Jurkat, Clone E6-1 (cell line): ENCODE measurements at regions not wholly inside any gene's neighbourhood (a gene's known extent, or its start where the extent isn't known, plus 50 kb on each side); places are given as distances from the start of the nearest gene placed in this dataset.

Experiments used
- DNase-seq: peaks from one replicate; pipeline ENCODE4 v3.0.0-alpha.2; 2011; ENCODE audit warnings: low read depth, low spot score
- H3K4me3 ChIP-seq: 2 replicates; pipeline ENCODE4 v1.5.1; 2011; ENCODE audit warnings: mild to moderate bottlenecking, low read length, control low read depth, moderate library complexity

GRCh38 chr1:29879217-29879616, 642.9 kb downstream of the PTPRU start:
- DNase-seq, result no peak
- H3K4me3 ChIP-seq, result no peak overlapping the region

GRCh38 chr1:29878501-29878900, 642.2 kb downstream of the PTPRU start:
- no peak for DNase-seq
- no peak overlapping the region for H3K4me3 ChIP-seq

GRCh38 chr1:29876902-29877301, 640.6 kb downstream of the PTPRU start:
- no peak for DNase-seq

GRCh38 chr1:29876441-29876840, 640.1 kb downstream of the PTPRU start:
- no peak for DNase-seq

More at GRCh38 chr1:29876902-29877301, 640.6 kb downstream of the PTPRU start:
- no peak overlapping the region for H3K4me3 ChIP-seq

DNA sequence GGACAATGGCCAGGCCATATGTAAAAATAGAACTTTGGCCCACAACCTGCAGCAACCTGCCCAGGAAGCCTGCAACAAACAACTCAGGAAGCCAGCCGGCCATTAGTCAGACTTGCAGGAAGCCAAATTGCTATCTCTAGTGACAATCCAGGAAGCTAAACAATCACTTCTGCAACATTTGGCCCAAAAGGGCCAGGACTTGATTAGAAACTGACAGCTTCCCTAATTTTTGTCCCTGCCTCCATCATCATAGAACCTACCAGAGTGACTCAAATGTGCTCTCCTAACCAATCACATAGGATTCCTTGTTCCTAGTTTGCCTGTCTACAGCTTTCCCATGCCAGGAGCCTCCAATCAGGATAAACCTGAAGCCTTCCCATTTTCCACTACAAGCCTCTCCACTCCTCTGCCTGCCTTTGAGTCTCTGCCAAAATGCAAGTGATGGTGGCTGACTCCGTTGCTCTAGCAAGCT, 639.3 kb downstream of the PTPRU start:
- no peak overlapping the region for H3K4me3 ChIP-seq
- DNase-seq, result no peak

More at GRCh38 chr1:29876441-29876840, 640.1 kb downstream of the PTPRU start:
- no peak overlapping the region for H3K4me3 ChIP-seq

GRCh38 chr1:29870621-29871020, 634.3 kb downstream of the PTPRU start:
- no peak for DNase-seq
- H3K4me3 ChIP-seq, result no peak overlapping the region

DNA sequence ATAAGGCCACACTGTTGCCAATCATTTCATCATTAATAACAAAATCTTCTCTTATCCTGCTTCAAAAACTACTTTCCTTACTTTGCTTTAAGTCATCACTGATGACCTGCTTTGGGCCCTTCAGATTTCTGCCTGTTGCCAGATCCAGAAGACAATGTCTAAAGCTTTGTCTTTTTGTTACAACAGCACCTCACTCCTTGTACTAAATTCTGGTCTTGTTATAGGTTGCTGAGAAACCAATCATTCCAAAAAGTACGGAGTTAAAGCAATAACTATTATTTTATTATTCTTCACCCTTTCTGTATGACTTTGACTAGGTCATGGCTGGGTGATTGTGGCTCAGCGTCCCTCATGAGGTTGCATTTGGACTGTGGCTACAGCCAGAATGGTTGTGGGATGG, 633.5 kb downstream of the PTPRU start:
- H3K4me3 ChIP-seq, result no peak overlapping the region
- no peak for DNase-seq

DNA sequence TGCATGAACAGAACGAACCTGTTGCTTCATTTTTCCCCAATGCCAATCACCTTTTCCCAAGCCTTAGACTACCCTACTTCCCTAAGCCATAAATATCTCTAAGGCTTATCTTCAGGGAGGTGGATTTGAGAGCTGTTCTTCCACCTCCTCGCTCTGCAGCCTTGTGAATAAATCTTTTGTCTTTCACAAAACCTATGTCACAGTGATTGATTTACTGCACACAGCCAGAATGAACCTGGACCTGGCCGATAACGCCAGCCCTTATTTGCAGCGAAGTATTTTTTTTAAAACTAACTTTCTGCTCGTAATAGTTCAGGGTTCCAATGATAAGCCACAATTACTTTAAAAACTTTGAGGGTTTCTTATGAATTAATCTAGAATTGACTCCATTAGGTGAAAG, 632.6 kb downstream of the PTPRU start:
- no peak overlapping the region for H3K4me3 ChIP-seq
- no peak for DNase-seq

GRCh38 chr1:29868096-29868495, 631.8 kb downstream of the PTPRU start:
- no peak overlapping the region for H3K4me3 ChIP-seq
- no peak for DNase-seq

DNA sequence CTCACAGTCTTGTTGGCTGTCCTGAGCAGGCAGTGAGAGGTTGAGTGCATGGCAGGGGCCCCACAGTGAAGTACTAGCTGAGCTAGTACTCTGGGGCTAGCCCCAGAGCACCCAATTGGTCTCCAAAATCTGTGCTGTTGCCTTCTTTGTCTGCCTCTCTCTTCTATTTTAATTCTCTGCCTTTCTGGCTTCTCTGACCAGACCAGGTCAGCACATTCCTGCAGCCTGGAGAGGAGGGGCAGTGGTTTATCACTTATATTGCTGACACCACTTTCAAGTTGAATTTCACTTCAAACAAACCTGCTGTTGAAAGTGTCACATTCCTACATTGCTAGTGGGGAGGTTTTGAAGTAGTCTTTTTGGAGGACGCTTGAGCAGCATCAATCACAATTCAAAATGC, 628.7 kb downstream of the PTPRU start:
- DNase-seq, result no peak

DNA sequence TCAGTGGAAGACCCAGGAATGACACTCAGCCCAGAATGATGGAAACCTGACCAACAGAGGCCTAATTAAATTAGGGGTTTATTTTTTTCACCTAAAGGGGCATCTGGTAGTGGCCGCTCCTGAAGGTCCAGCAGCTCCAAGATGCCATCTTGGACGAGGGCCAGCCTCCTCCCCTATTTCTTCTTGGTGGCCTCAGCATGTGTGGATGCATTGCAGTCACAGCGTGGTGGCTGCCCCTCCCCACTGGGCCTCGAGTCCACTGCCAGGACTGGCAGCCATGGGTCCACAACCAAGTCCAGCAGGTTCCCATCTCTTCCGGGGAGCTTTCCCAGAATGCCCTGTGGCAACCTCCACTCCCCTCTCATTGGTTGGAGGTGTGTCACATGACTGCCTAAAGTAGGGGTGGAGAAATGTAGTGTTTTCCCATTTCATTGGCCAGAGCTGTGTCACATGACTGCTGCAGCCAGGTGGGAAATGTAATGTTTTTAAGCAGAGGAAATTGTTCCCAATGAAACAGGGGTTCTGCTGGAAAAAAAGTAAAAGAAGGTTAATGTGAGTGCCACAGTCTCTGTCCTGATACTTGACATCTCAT, 628.2 kb downstream of the PTPRU start:
- no peak overlapping the region for H3K4me3 ChIP-seq
- no peak for DNase-seq

More for the DNA sequence above, 628.7 kb downstream of the PTPRU start:
- no peak overlapping the region for H3K4me3 ChIP-seq

DNA sequence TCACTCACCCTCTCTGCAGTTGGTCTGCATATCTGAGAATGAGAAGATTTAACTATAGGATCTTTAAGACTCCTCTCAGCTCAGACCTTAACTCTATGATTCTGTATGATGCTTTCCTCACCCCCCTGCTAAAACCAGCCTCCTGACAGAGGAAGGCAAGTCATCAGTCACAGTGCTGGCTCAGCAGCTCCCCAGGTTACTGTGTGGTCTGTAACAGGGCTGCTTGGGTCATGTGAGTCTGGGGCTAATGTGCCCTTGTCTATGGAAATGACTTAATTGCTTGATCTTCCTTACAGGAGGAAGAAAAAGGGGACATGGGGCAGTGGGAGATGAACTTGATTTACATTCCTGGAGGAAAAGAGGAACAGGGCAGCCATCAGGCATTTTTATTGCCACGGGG, 625.6 kb downstream of the PTPRU start:
- no peak for DNase-seq
- H3K4me3 ChIP-seq, result no peak overlapping the region

DNA sequence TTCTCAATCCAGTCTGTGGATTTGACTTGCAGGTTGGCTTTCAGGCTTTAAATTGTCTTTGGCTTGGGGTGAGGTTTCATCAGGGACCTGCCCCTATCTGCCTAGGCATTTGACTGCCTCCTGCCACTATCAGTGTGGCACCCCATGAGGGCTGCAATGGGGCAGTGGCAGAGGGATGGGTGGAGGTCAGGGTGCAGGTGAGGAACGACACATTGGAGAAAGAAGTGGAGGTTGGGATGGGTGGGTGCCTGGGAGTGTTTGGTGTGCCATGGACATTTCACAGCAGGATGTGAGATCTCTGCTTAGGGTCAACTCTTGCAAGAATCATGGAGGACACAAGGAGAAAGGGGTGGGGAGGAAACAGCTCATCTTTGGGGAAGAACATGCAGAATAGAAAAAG, 625.1 kb downstream of the PTPRU start:
- H3K4me3 ChIP-seq, result no peak overlapping the region
- DNase-seq, result no peak

DNA sequence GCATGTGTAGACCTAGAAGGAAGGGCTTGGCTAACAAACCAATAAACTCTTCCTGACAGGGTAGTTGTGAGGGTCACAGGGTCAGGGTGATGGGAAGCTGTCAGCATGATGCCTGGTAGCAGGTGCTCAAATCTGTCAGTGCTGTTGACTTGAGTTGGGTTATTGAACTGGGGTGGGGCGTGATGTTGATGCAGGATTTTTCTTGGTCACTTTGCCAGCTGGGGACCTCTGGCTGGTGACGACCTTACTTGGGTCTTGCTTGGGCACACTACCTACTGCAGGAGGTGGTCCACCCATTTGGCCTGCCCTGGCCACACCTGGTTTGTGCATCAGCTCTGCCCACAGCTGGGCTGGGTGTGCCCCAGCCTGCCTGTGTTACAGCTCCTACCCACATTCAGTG, 624.4 kb downstream of the PTPRU start:
- H3K4me3 ChIP-seq, result no peak overlapping the region
- DNase-seq, result no peak

- no peak for DNase-seq
- no peak overlapping the region for H3K4me3 ChIP-seq
These were observed 623.7 kb downstream of the PTPRU start for GRCh38 chr1:29860056-29860455.

DNA sequence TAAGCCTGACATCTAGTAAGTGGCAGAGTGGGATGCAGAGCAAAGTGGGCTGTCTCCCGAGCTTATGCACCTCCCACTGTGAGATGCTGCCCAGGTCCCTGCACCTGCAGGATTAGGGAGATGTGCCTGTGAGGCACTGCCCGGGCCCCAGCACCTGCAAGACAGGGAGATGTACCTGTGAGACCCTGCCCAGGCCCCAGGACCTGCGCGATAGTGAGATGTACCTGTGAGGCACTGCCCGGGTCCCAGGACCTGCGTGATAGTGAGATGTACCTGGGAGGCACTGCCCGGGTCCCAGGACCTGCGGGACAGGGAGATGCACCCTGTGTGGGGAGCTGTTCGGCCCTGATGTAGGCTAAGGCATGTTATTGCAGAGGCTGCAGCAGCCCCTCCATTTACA, 622.8 kb downstream of the PTPRU start:
- H3K4me3 ChIP-seq, result no peak overlapping the region
- DNase-seq, result no peak

GRCh38 chr1:29858646-29859045, 622.3 kb downstream of the PTPRU start:
- DNase-seq, result no peak

DNA sequence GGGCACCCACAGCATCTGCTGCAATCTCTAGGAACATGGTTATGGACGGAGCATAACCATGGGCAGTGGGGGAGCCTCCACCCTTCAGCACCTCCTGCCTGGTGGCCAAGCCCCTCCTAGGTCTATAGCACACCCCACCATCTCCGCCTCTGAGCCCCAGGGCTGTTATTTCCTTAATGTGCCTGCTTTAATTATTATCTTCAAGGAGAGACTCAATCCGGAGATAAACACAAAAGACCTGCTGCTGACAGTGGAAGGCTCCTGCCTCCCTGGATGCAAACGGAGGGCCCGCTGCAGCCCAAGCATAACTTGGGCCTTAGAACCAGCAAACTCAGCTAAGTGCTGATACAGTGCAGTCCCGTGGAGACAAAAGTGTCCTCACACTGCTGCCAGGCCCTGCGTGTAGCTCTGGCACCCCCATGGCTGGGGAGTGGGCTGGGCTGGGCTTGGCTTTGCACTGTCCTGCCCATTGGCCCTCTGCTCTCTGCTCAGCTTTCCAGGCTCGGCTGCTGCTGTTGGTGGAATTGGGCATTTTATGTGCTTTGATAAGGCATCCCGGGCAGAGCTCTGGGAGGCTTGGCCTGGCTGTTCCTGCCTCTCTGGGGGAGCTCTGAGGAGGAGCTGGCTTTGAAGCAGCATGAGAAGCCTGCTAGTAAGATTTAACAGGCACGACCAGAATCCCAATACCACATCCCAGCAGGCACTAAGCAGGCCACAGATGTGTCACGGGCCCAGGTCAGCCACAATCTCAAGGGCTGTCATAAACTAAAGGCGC, 620.2 kb downstream of the PTPRU start:
- no peak overlapping the region for H3K4me3 ChIP-seq
- DNase-seq, result no peak

More at GRCh38 chr1:29858646-29859045, 622.3 kb downstream of the PTPRU start:
- no peak overlapping the region for H3K4me3 ChIP-seq

GRCh38 chr1:29855561-29856160, 619.3 kb downstream of the PTPRU start:
- DNase-seq, result no peak

GRCh38 chr1:29854700-29855276, 618.5 kb downstream of the PTPRU start:
- DNase-seq, result no peak
- H3K4me3 ChIP-seq, result no peak overlapping the region

More at GRCh38 chr1:29855561-29856160, 619.3 kb downstream of the PTPRU start:
- no peak overlapping the region for H3K4me3 ChIP-seq
